ENCODE measurements at regions not wholly inside any gene's neighbourhood (a gene's known extent, or its start where the extent isn't known, plus 50 kb on each side); places are given as distances from the start of the nearest gene placed in this dataset.

DNA sequence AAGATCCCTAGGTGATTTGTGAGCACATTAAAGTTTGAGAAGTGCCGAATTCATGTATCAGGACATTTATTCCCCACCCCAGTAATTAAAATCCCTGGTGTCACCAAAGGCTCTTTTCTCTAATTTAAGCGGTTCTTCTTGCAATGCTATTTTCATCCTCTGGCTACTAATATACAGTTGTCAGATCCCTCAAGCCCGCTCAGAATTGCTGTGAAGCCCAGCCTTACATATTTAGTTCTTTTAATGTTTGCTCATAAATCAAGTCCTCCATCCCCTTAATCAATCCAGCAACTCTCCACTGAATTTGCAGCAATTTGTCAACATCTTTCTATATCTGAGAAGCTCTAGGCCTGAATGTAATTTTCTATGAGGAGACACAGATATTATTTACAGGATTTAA, 437.9 kb downstream of the PIK3C3 start:
- no peak overlapping the region for H3K4me3 ChIP-seq (ENCODE audit: low read depth, low read length)
- H3K27me3 ChIP-seq (ENCODE audit: control insufficient read depth, insufficient read depth, low read length): no peaks in the 10 kb centered on the region
- DNase-seq (ENCODE audit: low read depth): no peak
- TF ChIP-seq CTCF (IDR thresholded peaks at IDR 0.05; ENCODE audit: insufficient read depth, low read length, poor library complexity, severe bottlenecking): no peak
- no peaks in the 10 kb centered on the region for H3K36me3 ChIP-seq (ENCODE audit: control insufficient read depth, insufficient read depth, low read length)

DNA sequence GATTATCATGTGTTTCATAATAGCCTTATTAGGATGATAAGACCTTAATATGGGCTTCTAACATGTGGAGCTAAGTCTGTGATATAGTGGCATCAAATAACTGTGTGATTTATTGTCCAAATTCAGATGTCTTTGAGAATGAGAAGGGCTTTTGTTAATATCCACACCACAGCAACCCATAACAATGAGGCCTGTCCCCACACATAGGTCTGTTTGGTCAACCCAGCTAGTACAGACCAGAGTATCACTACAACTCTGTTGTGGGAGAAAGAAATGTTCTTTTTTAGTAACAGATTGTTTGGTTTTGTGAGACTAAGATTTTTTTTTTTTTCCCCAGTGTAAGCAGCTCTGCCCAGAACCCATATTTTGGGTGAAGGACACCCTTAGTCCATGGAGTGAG, 439.2 kb downstream of the PIK3C3 start:
- DNase-seq (ENCODE audit: low read depth): no peak
- Histone ChIP-seq H3K27me3 (ENCODE audit: control insufficient read depth, insufficient read depth, low read length) (no peaks in the 10 kb centered on the region), H3K36me3 (ENCODE audit: control insufficient read depth, insufficient read depth, low read length) (no peaks in the 10 kb centered on the region), H3K4me3 (ENCODE audit: low read depth, low read length) (no peak overlapping the region)
- no peak for TF ChIP-seq CTCF (IDR thresholded peaks at IDR 0.05; ENCODE audit: insufficient read depth, low read length, poor library complexity, severe bottlenecking)

DNA sequence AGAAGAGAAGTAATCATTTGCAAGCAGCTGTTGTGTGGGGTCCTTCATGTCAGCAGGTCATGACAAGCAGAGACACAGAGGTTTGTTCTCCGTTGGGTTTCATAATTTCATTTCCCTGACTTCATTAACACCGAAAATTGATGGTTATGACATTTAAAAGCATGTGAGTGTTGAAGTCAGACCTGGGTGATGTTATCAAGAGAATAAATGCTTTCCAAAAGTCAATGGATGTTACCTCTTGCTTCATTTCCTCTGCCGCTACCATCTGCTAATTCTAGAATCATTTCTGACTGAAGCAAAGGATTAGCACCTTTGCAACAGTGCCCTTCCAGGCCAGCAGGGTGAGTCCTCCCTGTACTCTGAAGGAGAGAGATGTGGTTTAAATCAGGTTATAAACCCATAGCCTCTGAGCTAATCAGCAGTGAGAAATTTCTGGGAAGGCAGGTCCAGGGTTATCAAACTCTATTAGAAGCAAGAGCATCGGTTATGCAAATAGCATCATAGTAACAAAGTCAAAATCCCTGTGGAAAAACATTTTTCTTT, 446.2 kb downstream of the PIK3C3 start:
- H3K27me3 ChIP-seq (ENCODE audit: control insufficient read depth, insufficient read depth, low read length): no peaks in the 10 kb centered on the region
- no peak overlapping the region for H3K4me3 ChIP-seq (ENCODE audit: low read depth, low read length)

GRCh38 chr18:42404151-42404550, 449.1 kb downstream of the PIK3C3 start:
- no peak for DNase-seq (ENCODE audit: low read depth)
- TF ChIP-seq CTCF (IDR thresholded peaks at IDR 0.05; ENCODE audit: insufficient read depth, low read length, poor library complexity, severe bottlenecking): no peak
- Histone ChIP-seq H3K4me3 (ENCODE audit: low read depth, low read length) (no peak overlapping the region), H3K36me3 (ENCODE audit: control insufficient read depth, insufficient read depth, low read length) (no peaks in the 10 kb centered on the region), H3K27me3 (ENCODE audit: control insufficient read depth, insufficient read depth, low read length) (no peaks in the 10 kb centered on the region)

More for the DNA sequence above, 446.2 kb downstream of the PIK3C3 start:
- no peak for DNase-seq (ENCODE audit: low read depth)
- TF ChIP-seq CTCF (IDR thresholded peaks at IDR 0.05; ENCODE audit: insufficient read depth, low read length, poor library complexity, severe bottlenecking): no peak
- no peaks in the 10 kb centered on the region for H3K36me3 ChIP-seq (ENCODE audit: control insufficient read depth, insufficient read depth, low read length)

- Histone ChIP-seq H3K4me3 (ENCODE audit: low read depth, low read length) (no peak overlapping the region), H3K36me3 (ENCODE audit: control insufficient read depth, insufficient read depth, low read length) (no peaks in the 10 kb centered on the region), H3K27me3 (ENCODE audit: control insufficient read depth, insufficient read depth, low read length) (no peaks in the 10 kb centered on the region)
- TF ChIP-seq CTCF (IDR thresholded peaks at IDR 0.05; ENCODE audit: insufficient read depth, low read length, poor library complexity, severe bottlenecking): no peak
- DNase-seq (ENCODE audit: low read depth): no peak
Measured at GRCh38 chr18:42409005-42409404, 454.0 kb downstream of the PIK3C3 start.

DNA sequence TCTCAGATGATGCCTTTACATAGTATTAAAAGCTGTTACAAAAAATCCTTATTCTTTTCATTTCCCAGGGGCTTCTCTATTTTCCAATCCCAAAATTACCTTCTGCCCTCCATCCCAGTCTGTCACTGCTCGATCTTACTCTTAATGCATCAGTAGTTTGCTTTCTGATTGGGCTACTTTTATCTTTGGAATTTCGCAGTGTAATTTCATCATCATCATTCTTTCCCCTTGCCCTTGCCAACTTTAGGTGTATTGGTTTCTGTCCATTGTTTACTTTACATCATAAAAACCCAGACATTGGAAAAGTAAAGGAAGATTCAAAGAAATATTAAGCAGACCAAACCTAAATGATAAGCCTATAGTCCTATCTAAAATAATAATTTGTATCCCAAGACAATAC, 457.2 kb downstream of the PIK3C3 start:
- no peak for DNase-seq (ENCODE audit: low read depth)
- Histone ChIP-seq H3K27me3 (ENCODE audit: control insufficient read depth, insufficient read depth, low read length) (no peaks in the 10 kb centered on the region), H3K4me3 (ENCODE audit: low read depth, low read length) (no peak overlapping the region), H3K36me3 (ENCODE audit: control insufficient read depth, insufficient read depth, low read length) (no peaks in the 10 kb centered on the region)
- no peak for TF ChIP-seq CTCF (IDR thresholded peaks at IDR 0.05; ENCODE audit: insufficient read depth, low read length, poor library complexity, severe bottlenecking)
